GM12892 (cell line): ENCODE measurements at regions not wholly inside any gene's neighbourhood (a gene's known extent, or its start where the extent isn't known, plus 50 kb on each side); places are given as distances from the start of the nearest gene placed in this dataset.

Source experiments
- POLR2A ChIP-seq: IDR thresholded peaks from 2 replicates; pipeline ENCODE4 v1.6.1; 2011; ENCODE audit warnings: low read depth, low read length, control low read depth
- POLR2AphosphoS5 ChIP-seq: IDR thresholded peaks from 2 replicates; pipeline ENCODE4 v1.6.1; 2011; ENCODE audit warnings: low read depth, low read length, control low read depth

- TF ChIP-seq POLR2AphosphoS5 (no peak), POLR2A (no peak)
Measured at GRCh38 chr11:134581966-134582769, 170.1 kb upstream of the B3GAT1 start.
